ENCODE measurements at regions not wholly inside any gene's neighbourhood (a gene's known extent, or its start where the extent isn't known, plus 50 kb on each side); places are given as distances from the start of the nearest gene placed in this dataset.

DNA sequence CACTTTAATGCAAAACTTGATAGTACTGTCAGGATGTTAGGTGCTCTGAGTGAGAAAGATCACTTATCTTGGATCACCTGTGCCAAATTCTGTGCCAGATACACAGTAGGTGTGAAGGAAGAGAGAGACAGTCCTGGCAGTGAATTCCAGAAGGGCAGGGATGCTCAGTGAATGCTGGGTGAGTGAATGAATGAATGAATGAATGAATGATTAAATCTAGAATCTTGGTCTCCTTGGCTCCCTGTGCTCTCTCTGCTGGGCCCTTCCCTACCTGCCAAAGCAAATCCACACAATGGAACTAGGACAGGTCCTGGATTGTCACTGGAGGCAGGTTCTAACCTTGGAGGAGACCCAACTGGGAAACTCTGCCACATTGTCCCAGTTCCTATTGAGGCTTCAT is 117.5 kb upstream of the CXCL14 start:
- H4K8ac ChIP-seq (ENCODE audit: extremely low read depth, insufficient read depth, low read length) = no peak overlapping the region
- POLR2A ChIA-PET (ENCODE audit: partially characterized antibody) = no interaction called here
- no peak overlapping the region for H2BK12ac ChIP-seq (ENCODE audit: low read depth, low read length)
- no peaks in the 10 kb centered on the region for H3K27me3 ChIP-seq (replicated peaks in 1 of 4; ENCODE audit: control insufficient read depth in 3 of 4, extremely low read depth in 1 of 4, insufficient read depth in 3 of 4, low read length in 3 of 4)
- H3K36me3 ChIP-seq (ENCODE audit: control insufficient read depth in 2 of 4, insufficient read depth in 4 of 4, low read length in 3 of 4) = no peaks in the 10 kb centered on the region
- H3K18ac ChIP-seq (ENCODE audit: extremely low read depth, low read length) = no peak overlapping the region
- H3K27ac ChIP-seq (ENCODE audit: low read depth, low read length) = no peak overlapping the region
- H3K14ac ChIP-seq (ENCODE audit: insufficient read length) = no peak overlapping the region
- no peak overlapping the region for H2BK15ac ChIP-seq (ENCODE audit: low read length)
- H3K4me2 ChIP-seq (ENCODE audit: insufficient read depth in 1 of 2, low read depth in 2 of 2, low read length in 2 of 2) = no peak overlapping the region
- no peak overlapping the region for H2AFZ ChIP-seq (ENCODE audit: low read length)
- no peak overlapping the region for H3K23ac ChIP-seq (ENCODE audit: insufficient read length)
- no peak overlapping the region for H3K56ac ChIP-seq (replicated peaks; ENCODE audit: insufficient read length, low read depth, low read length)
- no peak overlapping the region for H2BK5ac ChIP-seq (ENCODE audit: low read depth, low read length)
- peaks cover 0 to 2% (median 0%) of the 10 kb centered on the region in 4 experiments; a peak in 1 of 7 replicates for H3K4me1 ChIP-seq (replicated peaks in 1 of 4; ENCODE audit: control insufficient read depth in 3 of 4, insufficient read depth in 4 of 4, low read length in 3 of 4)
- TF ChIP-seq EGR1 (IDR thresholded peaks at IDR 0.05; ENCODE audit: borderline replicate concordance, low read depth, low read length) (no peak), HDAC2 (IDR thresholded peaks at IDR 0.05; ENCODE audit: borderline replicate concordance in 1 of 2, low read depth in 2 of 2, low read length in 2 of 2) (no peak), RFX5 (IDR thresholded peaks at IDR 0.05; ENCODE audit: borderline replicate concordance, low read depth, low read length) (no peak), CBX8 (IDR thresholded peaks at IDR 0.05; ENCODE audit: borderline replicate concordance, low read depth, low read length) (no peak), SP2 (IDR thresholded peaks at IDR 0.05; ENCODE audit: low read length) (no peak), TAF7 (optimal IDR thresholded peaks at IDR 0.05; ENCODE audit: borderline replicate concordance, low read depth, low read length) (no peak), EZH2 (IDR thresholded peaks at IDR 0.05; ENCODE audit: low read depth, low read length, severe bottlenecking) (no peak), YY1 (IDR thresholded peaks at IDR 0.05; ENCODE audit: low read depth, low read length) (no peak), NANOG (IDR thresholded peaks at IDR 0.05; ENCODE audit: insufficient read depth, low read depth, low read length, poor library complexity, severe bottlenecking) (no peak), JUN (IDR thresholded peaks at IDR 0.05; ENCODE audit: low read depth, low read length) (no peak), SIRT6 (IDR thresholded peaks at IDR 0.05; ENCODE audit: low read length) (no peak), CHD1 (IDR thresholded peaks at IDR 0.05; ENCODE audit: low read depth, low read length) (no peak), GABPA (IDR thresholded peaks at IDR 0.05; ENCODE audit: borderline replicate concordance, insufficient read depth, low read length) (no peak), CEBPB (IDR thresholded peaks at IDR 0.05; ENCODE audit: low read depth, low read length) (no peak), BRCA1 (IDR thresholded peaks at IDR 0.05; ENCODE audit: low read depth, low read length) (no peak), POLR2A (IDR thresholded peaks at IDR 0.05; ENCODE audit: control extremely low read depth in 1 of 2, low read depth in 2 of 2, low read length in 2 of 2) (no peak)
- TF ChIP-seq, protein P1, sequence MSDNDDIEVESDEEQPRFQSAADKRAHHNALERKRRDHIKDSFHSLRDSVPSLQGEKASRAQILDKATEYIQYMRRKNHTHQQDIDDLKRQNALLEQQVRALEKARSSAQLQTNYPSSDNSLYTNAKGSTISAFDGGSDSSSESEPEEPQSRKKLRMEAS (IDR thresholded peaks at IDR 0.05) = no peak
- no peaks in the 10 kb centered on the region for H3K79me2 ChIP-seq (ENCODE audit: control insufficient read depth in 1 of 2, insufficient read depth in 2 of 2, low read length in 2 of 2)
- no peaks in the 10 kb centered on the region for H3K9me3 ChIP-seq (ENCODE audit: insufficient read depth in 2 of 2, low read depth in 1 of 2, low read length in 1 of 2)
- H3K23me2 ChIP-seq (ENCODE audit: low read depth, low read length) = no peaks in the 10 kb centered on the region
- no peak overlapping the region for H2AK5ac ChIP-seq (ENCODE audit: low read depth, low read length)
- H3K79me1 ChIP-seq (ENCODE audit: low read depth, low read length) = no peaks in the 10 kb centered on the region
- H2BK20ac ChIP-seq (ENCODE audit: low read length) = no peak overlapping the region
- H4K5ac ChIP-seq (ENCODE audit: insufficient read length, low read depth, low read length) = no peak overlapping the region
- H3K9ac ChIP-seq (replicated peaks in 1 of 4; ENCODE audit: extremely low read depth in 1 of 4, low read depth in 3 of 4, low read length in 3 of 4) = no peak overlapping the region
- no peak for FAIRE-seq
- no peaks in the 10 kb centered on the region for H4K20me1 ChIP-seq (replicated peaks in 1 of 2; ENCODE audit: control insufficient read depth in 1 of 2, insufficient read depth in 2 of 2, low read length in 2 of 2)
- no peak overlapping the region for H4K91ac ChIP-seq (replicated peaks; ENCODE audit: insufficient read length, low read length)
- no peak overlapping the region for H3K4ac ChIP-seq (replicated peaks; ENCODE audit: insufficient read length, low read depth, low read length)
- DNase-seq (ENCODE audit: low read depth in 1 of 2, low spot score in 2 of 2) = peak in 1 of 2 experiments; percentile 23
- CTCF ChIA-PET (ENCODE audit: partially characterized antibody) = interaction anchor here (1.0 to 1.7 kb wide), 5 partner anchors 8 to 135 kb away, joined by 3 to 5 read pairs (median 3); no protein-coding TSS in a partner anchor
- no peak overlapping the region for H3K4me3 ChIP-seq (ENCODE audit: extremely low read depth in 1 of 4, insufficient read depth in 2 of 4, low read depth in 3 of 4, low read length in 4 of 4)
- no peak overlapping the region for H2BK120ac ChIP-seq (replicated peaks; ENCODE audit: low read depth, low read length)

Data from H1 (cell line).